Naive thymus-derived CD4-positive, alpha-beta T cell (primary cell): ENCODE measurements at regions not wholly inside any gene's neighbourhood (a gene's known extent, or its start where the extent isn't known, plus 50 kb on each side); places are given as distances from the start of the nearest gene placed in this dataset.
"Not testable (repeated sequence)": the region's sequence is repeated elsewhere in the genome, so short reads cannot be mapped to it uniquely, and the experiment has no call there.

Experiments
- ATAC-seq: fragments of 150-1000 bp; cut with Tn5 transposase; 2 replicates; pipeline ENCODE4 v1.10.0; 2021; ENCODE audit warnings: mild to moderate bottlenecking, moderate library complexity
- CTCF ChIA-PET: fragments of 350-600 bp; sonication (Branson Sonifier 250); formaldehyde crosslinking; loops from one replicate; lab custom pipeline; 2021; ENCODE audit warnings: antibody characterized with exemption; lab: Charles Lee
- POLR2A ChIA-PET: fragments of 350-600 bp; sonication (Branson Sonifier 250); formaldehyde crosslinking; loops from one replicate; lab custom pipeline; 2021; ENCODE audit warnings: antibody characterized with exemption, inconsistent platforms; lab: Charles Lee
- DNase-seq, 9 donors: peaks; one replicate each; pipeline versions ENCODE4 v3.0.0 to v3.0.0-alpha.2; 2020 to 2022; ENCODE audit warnings: mixed read lengths in 1 of 9
- H3K27ac ChIP-seq: one replicate; pipeline ENCODE4 v1.7.0; 2013; ENCODE audit warnings: mild to moderate bottlenecking, low read depth, low read length, moderate library complexity
- H3K27me3 ChIP-seq, 2 donors: one replicate each; pipeline ENCODE4 v1.7.0; 2013; ENCODE audit warnings: low read length in 2 of 2, mild to moderate bottlenecking in 2 of 2, moderate library complexity in 2 of 2; ENCODE audit not compliant: control insufficient read depth in 2 of 2, insufficient read depth in 2 of 2
- H3K36me3 ChIP-seq, 3 experiments: 1 replicate in 2 of 3; 2 replicates in 1 of 3; pipeline ENCODE4 v1.7.0; 2013; ENCODE audit warnings: low read length in 3 of 3, mild to moderate bottlenecking in 3 of 3, moderate library complexity in 1 of 3; ENCODE audit not compliant: insufficient read depth in 3 of 3, control insufficient read depth in 2 of 3
- H3K4me1 ChIP-seq, 2 donors: one replicate each; pipeline ENCODE4 v1.7.0; 2013; ENCODE audit warnings: low read length in 2 of 2, mild to moderate bottlenecking in 2 of 2, moderate library complexity in 1 of 2; ENCODE audit not compliant: control insufficient read depth in 2 of 2, insufficient read depth in 2 of 2
- H3K4me3 ChIP-seq: 2 replicates; pipeline ENCODE4 v1.7.0; 2013; ENCODE audit warnings: mild to moderate bottlenecking, low read length
- H3K9me3 ChIP-seq, 3 experiments: 1 replicate in 2 of 3; 2 replicates in 1 of 3; pipeline ENCODE4 v1.7.0; 2013; ENCODE audit warnings: low read length in 3 of 3; ENCODE audit not compliant: control insufficient read depth in 2 of 3
- H3K27ac Mint-ChIP-seq, 9 donors: one replicate each; pipeline ENCODE4 v1.8.0; 2020 to 2022; ENCODE audit warnings: mixed read lengths in 9 of 9, mild to moderate bottlenecking in 8 of 9, moderate library complexity in 5 of 9, inconsistent platforms in 2 of 9
- H3K27me3 Mint-ChIP-seq, 5 donors: one replicate each; pipeline ENCODE4 v1.8.0; 2021 to 2022; ENCODE audit warnings: mixed read lengths in 5 of 5, mild to moderate bottlenecking in 1 of 5
- H3K36me3 Mint-ChIP-seq, 5 donors: one replicate each; pipeline ENCODE4 v1.8.0; 2020 to 2022; ENCODE audit warnings: mixed read lengths in 5 of 5, mild to moderate bottlenecking in 3 of 5, inconsistent platforms in 1 of 5
- H3K4me1 Mint-ChIP-seq, 7 donors: one replicate each; pipeline ENCODE4 v1.8.0; 2020 to 2022; ENCODE audit warnings: mixed read lengths in 7 of 7, mild to moderate bottlenecking in 3 of 7, inconsistent platforms in 1 of 7
- H3K4me3 Mint-ChIP-seq, 10 donors: one replicate each; pipeline ENCODE4 v1.8.0; 2020 to 2022; ENCODE audit warnings: mild to moderate bottlenecking in 10 of 10, mixed read lengths in 10 of 10, moderate library complexity in 6 of 10, inconsistent platforms in 2 of 10
- H3K9me3 Mint-ChIP-seq, 11 donors: one replicate each; pipeline ENCODE4 v1.8.0; 2020 to 2022; ENCODE audit warnings: mixed read lengths in 11 of 11, mild to moderate bottlenecking in 4 of 11, inconsistent platforms in 1 of 11, moderate library complexity in 1 of 11
- intact Hi-C, 2 donors: fragments of 100-400 bp; cut with micrococcal nuclease; formaldehyde crosslinking; loops; one replicate each; pipeline ENCODE4 v1.15.1; 2023

GRCh38 chr1:181894439-181894859 is 167.1 kb downstream of the ZNF648 start:
- Mint-ChIP-seq H3K4me3 (no peak overlapping the region), H3K27ac (no peak overlapping the region), H3K4me1 (no peaks in the 10 kb centered on the region), H3K27me3 (peaks cover 0 to 25% (median 11%) of the 10 kb centered on the region in 5 donors), H3K36me3 (no peaks in the 10 kb centered on the region), H3K9me3 (peaks cover 0 to 20% (median 3%) of the 10 kb centered on the region in 11 donors)
- Histone ChIP-seq H3K27me3 (no peaks in the 10 kb centered on the region), H3K9me3 (no peaks in the 10 kb centered on the region), H3K4me1 (no peaks in the 10 kb centered on the region), H3K27ac (no peak overlapping the region), H3K4me3 (no peak overlapping the region), H3K36me3 (no peaks in the 10 kb centered on the region)
- intact Hi-C loops, result no loop called here
- CTCF ChIA-PET, result no interaction called here
- no peak for ATAC-seq
- no peak for DNase-seq
- POLR2A ChIA-PET, result no interaction called here

GRCh38 chr1:181893937-181894336 is 167.6 kb downstream of the ZNF648 start:
- no peaks in the 10 kb centered on the region for H3K27me3 ChIP-seq
- no peak overlapping the region for H3K4me3 ChIP-seq
- no peaks in the 10 kb centered on the region for H3K36me3 Mint-ChIP-seq
- H3K36me3 ChIP-seq, result no peaks in the 10 kb centered on the region
- no peak overlapping the region for H3K4me3 Mint-ChIP-seq
- ATAC-seq (no peak), DNase-seq (no peak)
- ChIA-PET CTCF (no interaction called here), POLR2A (no interaction called here)
- no peaks in the 10 kb centered on the region for H3K4me1 ChIP-seq
- H3K9me3 ChIP-seq, result no peaks in the 10 kb centered on the region
- H3K9me3 Mint-ChIP-seq, result peaks cover 0 to 23% (median 3%) of the 10 kb centered on the region in 11 donors
- no peak overlapping the region for H3K27ac ChIP-seq
- intact Hi-C loops, result no loop called here
- H3K4me1 Mint-ChIP-seq, result no peaks in the 10 kb centered on the region
- H3K27me3 Mint-ChIP-seq, result peaks cover 0 to 27% (median 11%) of the 10 kb centered on the region in 5 donors
- no peak overlapping the region for H3K27ac Mint-ChIP-seq

- POLR2A ChIA-PET, intact Hi-C loops: not testable (repeated sequence)
Measured at GRCh38 chr1:181893150-181893549, 168.4 kb downstream of the ZNF648 start.

GRCh38 chr1:181872562-181872961 is 188.9 kb downstream of the ZNF648 start:
- H3K27ac ChIP-seq, result no peak overlapping the region
- Mint-ChIP-seq H3K36me3 (peaks cover 0 to 10% (median 0%) of the 10 kb centered on the region in 5 donors), H3K9me3 (peaks cover 0 to 69% (median 18%) of the 10 kb centered on the region in 11 donors), H3K4me1 (no peaks in the 10 kb centered on the region), H3K4me3 (no peak overlapping the region), H3K27ac (no peak overlapping the region), H3K27me3 (peaks cover 8 to 29% (median 29%) of the 10 kb centered on the region in 5 donors)
- ATAC-seq (no peak), DNase-seq (no peak)
- H3K4me1 ChIP-seq, result no peaks in the 10 kb centered on the region
- ChIA-PET POLR2A (no interaction called here), CTCF (no interaction called here)
- peaks cover 0 to 9% (median 0%) of the 10 kb centered on the region in 3 experiments for H3K9me3 ChIP-seq
- no peaks in the 10 kb centered on the region for H3K27me3 ChIP-seq
- no peak overlapping the region for H3K4me3 ChIP-seq
- H3K36me3 ChIP-seq, result no peaks in the 10 kb centered on the region
- intact Hi-C loops, result no loop called here

More at GRCh38 chr1:181893150-181893549, 168.4 kb downstream of the ZNF648 start:
- H3K9me3 ChIP-seq, H3K4me1 Mint-ChIP-seq, H3K36me3 ChIP-seq, H3K4me1 ChIP-seq, ATAC-seq, H3K27ac Mint-ChIP-seq, H3K4me3 Mint-ChIP-seq, H3K27me3 ChIP-seq, H3K4me3 ChIP-seq, CTCF ChIA-PET, DNase-seq, H3K27ac ChIP-seq, H3K36me3 Mint-ChIP-seq: not testable (repeated sequence)
- H3K9me3 Mint-ChIP-seq, result peaks cover 0 to 27% (median 4%) of the 10 kb centered on the region in 11 donors
- H3K27me3 Mint-ChIP-seq, result peaks cover 0 to 25% (median 7%) of the 10 kb centered on the region in 5 donors

GRCh38 chr1:181863736-181864135 is 197.8 kb downstream of the ZNF648 start:
- H3K36me3 Mint-ChIP-seq, result no peaks in the 10 kb centered on the region
- Histone ChIP-seq H3K27me3 (no peaks in the 10 kb centered on the region), H3K36me3 (no peaks in the 10 kb centered on the region), H3K9me3 (no peaks in the 10 kb centered on the region), H3K4me1 (no peaks in the 10 kb centered on the region), H3K27ac (no peak overlapping the region), H3K4me3 (no peak overlapping the region)
- peaks cover 0 to 16% (median 1%) of the 10 kb centered on the region in 11 donors for H3K9me3 Mint-ChIP-seq
- H3K4me1 Mint-ChIP-seq, result no peaks in the 10 kb centered on the region
- H3K27ac Mint-ChIP-seq, result no peak overlapping the region
- peaks cover 4 to 24% (median 8%) of the 10 kb centered on the region in 5 donors for H3K27me3 Mint-ChIP-seq
- POLR2A ChIA-PET, result no interaction called here
- intact Hi-C loops, result no loop called here
- no peak overlapping the region for H3K4me3 Mint-ChIP-seq
- DNase-seq (no peak), ATAC-seq (no peak)
- CTCF ChIA-PET, result no interaction called here

GRCh38 chr1:181863006-181863405 is 198.5 kb downstream of the ZNF648 start:
- POLR2A ChIA-PET, result no interaction called here
- Mint-ChIP-seq H3K9me3 (peaks cover 0 to 16% (median 2%) of the 10 kb centered on the region in 11 donors), H3K4me1 (no peaks in the 10 kb centered on the region), H3K27me3 (peaks cover under 1 to 24% (median 6%) of the 10 kb centered on the region in 5 donors), H3K27ac (no peak overlapping the region), H3K4me3 (no peak overlapping the region), H3K36me3 (no peaks in the 10 kb centered on the region)
- intact Hi-C loops, result no loop called here
- no peaks in the 10 kb centered on the region for H3K4me1 ChIP-seq
- no peaks in the 10 kb centered on the region for H3K9me3 ChIP-seq
- H3K36me3 ChIP-seq, result no peaks in the 10 kb centered on the region
- CTCF ChIA-PET, result no interaction called here
- no peaks in the 10 kb centered on the region for H3K27me3 ChIP-seq
- no peak for DNase-seq
- H3K4me3 ChIP-seq, result no peak overlapping the region
- no peak for ATAC-seq
- H3K27ac ChIP-seq, result no peak overlapping the region

- ATAC-seq, result no peak
- H3K9me3 Mint-ChIP-seq, result peaks cover 0 to 26% (median 8%) of the 10 kb centered on the region in 11 donors
- ChIA-PET POLR2A (no interaction called here), CTCF (no interaction called here)
- H3K4me1 ChIP-seq, result no peaks in the 10 kb centered on the region
- no peak for DNase-seq
- intact Hi-C loops, result no loop called here
- no peak overlapping the region for H3K4me3 Mint-ChIP-seq
- H3K27ac ChIP-seq, result no peak overlapping the region
- H3K27me3 ChIP-seq, result no peaks in the 10 kb centered on the region
- H3K27me3 Mint-ChIP-seq, result peaks cover 2 to 7% (median 7%) of the 10 kb centered on the region in 5 donors
- no peaks in the 10 kb centered on the region for H3K4me1 Mint-ChIP-seq
- H3K9me3 ChIP-seq, result no peaks in the 10 kb centered on the region
- no peak overlapping the region for H3K27ac Mint-ChIP-seq
- no peak overlapping the region for H3K4me3 ChIP-seq
- H3K36me3 ChIP-seq, result no peaks in the 10 kb centered on the region
- peaks cover 0 to 5% (median 0%) of the 10 kb centered on the region in 5 donors for H3K36me3 Mint-ChIP-seq
Measured at GRCh38 chr1:181858135-181858534, 203.4 kb downstream of the ZNF648 start.
